HL-60 (cell line): ENCODE measurements at regions not wholly inside any gene's neighbourhood (a gene's known extent, or its start where the extent isn't known, plus 50 kb on each side); places are given as distances from the start of the nearest gene placed in this dataset.

Experiments used
- GABPA ChIP-seq: IDR thresholded peaks from 2 replicates; pipeline ENCODE4 v1.6.1; 2012; ENCODE audit warnings: low read depth
- POLR2AphosphoS5 ChIP-seq: IDR thresholded peaks from 2 replicates; pipeline ENCODE4 v1.6.1; 2012; ENCODE audit warnings: low read depth
- SPI1 ChIP-seq: IDR thresholded peaks from 2 replicates; pipeline ENCODE4 v1.6.1; 2012; ENCODE audit warnings: low read depth, mild to moderate bottlenecking, borderline replicate concordance
- TF ChIP-seq, protein P1 (sequence below): IDR thresholded peaks from one replicate; pipeline ENCODE4 v1.5.1; 2011; ENCODE audit warnings: low read length, control low read depth, inconsistent platforms; ENCODE audit not compliant: insufficient read depth
- TF ChIP-seq, protein P2 (sequence below): IDR thresholded peaks from 2 replicates; pipeline ENCODE4 v1.6.1; 2012; ENCODE audit warnings: low read depth; ENCODE audit not compliant: insufficient replicate concordance

DNA sequence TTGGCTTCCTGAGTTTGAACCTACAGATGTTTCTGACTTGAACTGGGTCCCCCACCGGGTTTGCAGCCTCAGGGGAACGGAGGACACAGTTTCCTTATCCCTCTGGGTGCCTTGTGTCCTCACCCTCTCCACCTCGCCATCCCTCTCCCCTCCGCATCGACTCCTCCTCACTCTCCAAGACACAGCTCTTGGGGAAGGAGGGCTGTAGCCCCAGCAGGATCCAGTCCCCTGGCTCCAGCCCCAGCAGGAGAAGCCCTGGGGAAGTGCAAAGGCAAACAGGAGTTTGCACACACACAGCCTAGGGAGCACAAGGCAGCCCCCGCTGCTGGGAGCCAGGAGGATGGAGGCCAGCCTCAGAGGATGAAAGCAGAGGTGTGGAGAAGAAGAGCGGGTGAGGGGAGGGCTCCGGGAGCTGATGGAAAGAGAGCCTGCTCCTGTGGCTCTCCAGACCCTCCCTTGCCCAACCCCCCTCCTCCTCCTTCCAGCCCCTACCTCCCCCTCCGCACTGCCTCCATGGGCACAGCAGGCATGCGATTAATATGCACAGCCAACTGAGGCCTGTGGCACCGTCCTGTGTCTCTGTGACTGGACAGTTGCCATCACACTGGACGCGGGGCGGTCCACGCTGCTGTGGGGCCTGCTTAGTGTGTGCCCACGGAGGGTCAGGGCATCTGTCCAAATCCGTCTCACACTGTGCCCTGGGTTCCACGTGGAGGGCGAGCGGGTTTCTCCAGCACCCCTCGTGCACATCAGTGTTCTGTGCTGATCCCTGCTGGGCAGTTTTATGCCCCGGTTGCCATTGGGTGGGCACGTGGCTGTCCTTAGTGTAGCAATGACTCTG, 193.7 kb upstream of the DIO3 start:
- TF ChIP-seq, protein P1, sequence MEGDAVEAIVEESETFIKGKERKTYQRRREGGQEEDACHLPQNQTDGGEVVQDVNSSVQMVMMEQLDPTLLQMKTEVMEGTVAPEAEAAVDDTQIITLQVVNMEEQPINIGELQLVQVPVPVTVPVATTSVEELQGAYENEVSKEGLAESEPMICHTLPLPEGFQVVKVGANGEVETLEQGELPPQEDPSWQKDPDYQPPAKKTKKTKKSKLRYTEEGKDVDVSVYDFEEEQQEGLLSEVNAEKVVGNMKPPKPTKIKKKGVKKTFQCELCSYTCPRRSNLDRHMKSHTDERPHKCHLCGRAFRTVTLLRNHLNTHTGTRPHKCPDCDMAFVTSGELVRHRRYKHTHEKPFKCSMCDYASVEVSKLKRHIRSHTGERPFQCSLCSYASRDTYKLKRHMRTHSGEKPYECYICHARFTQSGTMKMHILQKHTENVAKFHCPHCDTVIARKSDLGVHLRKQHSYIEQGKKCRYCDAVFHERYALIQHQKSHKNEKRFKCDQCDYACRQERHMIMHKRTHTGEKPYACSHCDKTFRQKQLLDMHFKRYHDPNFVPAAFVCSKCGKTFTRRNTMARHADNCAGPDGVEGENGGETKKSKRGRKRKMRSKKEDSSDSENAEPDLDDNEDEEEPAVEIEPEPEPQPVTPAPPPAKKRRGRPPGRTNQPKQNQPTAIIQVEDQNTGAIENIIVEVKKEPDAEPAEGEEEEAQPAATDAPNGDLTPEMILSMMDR: no peak
- TF ChIP-seq GABPA (no peak), POLR2AphosphoS5 (no peak), SPI1 (no peak)
- TF ChIP-seq, protein P2, sequence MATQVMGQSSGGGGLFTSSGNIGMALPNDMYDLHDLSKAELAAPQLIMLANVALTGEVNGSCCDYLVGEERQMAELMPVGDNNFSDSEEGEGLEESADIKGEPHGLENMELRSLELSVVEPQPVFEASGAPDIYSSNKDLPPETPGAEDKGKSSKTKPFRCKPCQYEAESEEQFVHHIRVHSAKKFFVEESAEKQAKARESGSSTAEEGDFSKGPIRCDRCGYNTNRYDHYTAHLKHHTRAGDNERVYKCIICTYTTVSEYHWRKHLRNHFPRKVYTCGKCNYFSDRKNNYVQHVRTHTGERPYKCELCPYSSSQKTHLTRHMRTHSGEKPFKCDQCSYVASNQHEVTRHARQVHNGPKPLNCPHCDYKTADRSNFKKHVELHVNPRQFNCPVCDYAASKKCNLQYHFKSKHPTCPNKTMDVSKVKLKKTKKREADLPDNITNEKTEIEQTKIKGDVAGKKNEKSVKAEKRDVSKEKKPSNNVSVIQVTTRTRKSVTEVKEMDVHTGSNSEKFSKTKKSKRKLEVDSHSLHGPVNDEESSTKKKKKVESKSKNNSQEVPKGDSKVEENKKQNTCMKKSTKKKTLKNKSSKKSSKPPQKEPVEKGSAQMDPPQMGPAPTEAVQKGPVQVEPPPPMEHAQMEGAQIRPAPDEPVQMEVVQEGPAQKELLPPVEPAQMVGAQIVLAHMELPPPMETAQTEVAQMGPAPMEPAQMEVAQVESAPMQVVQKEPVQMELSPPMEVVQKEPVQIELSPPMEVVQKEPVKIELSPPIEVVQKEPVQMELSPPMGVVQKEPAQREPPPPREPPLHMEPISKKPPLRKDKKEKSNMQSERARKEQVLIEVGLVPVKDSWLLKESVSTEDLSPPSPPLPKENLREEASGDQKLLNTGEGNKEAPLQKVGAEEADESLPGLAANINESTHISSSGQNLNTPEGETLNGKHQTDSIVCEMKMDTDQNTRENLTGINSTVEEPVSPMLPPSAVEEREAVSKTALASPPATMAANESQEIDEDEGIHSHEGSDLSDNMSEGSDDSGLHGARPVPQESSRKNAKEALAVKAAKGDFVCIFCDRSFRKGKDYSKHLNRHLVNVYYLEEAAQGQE: no peak
